NB4 (cell line): ENCODE measurements at regions not wholly inside any gene's neighbourhood (a gene's known extent, or its start where the extent isn't known, plus 50 kb on each side); places are given as distances from the start of the nearest gene placed in this dataset.

Experiments
- CTCF ChIP-seq: IDR thresholded peaks from one replicate; pipeline ENCODE4 v1.5.1; 2012; ENCODE audit warnings: low read depth, low read length
- MAX ChIP-seq: IDR thresholded peaks from 2 replicates; pipeline ENCODE4 v1.6.1; 2011; ENCODE audit warnings: low read depth, low read length
- MYC ChIP-seq: IDR thresholded peaks from 2 replicates; pipeline ENCODE4 v1.6.1; 2011; ENCODE audit warnings: low read depth, low read length
- POLR2A ChIP-seq: IDR thresholded peaks from 2 replicates; pipeline ENCODE4 v1.6.1; 2011; ENCODE audit warnings: mild to moderate bottlenecking; ENCODE audit not compliant: insufficient read length; ENCODE audit errors: extremely low read depth

GRCh38 chr6:137424251-137424650 lies 69.9 kb downstream of the OLIG3 start:
- no peak for TF ChIP-seq CTCF
- no peak for TF ChIP-seq MAX
- TF ChIP-seq POLR2A = no peak
- TF ChIP-seq MYC = no peak
